Mucosa of descending colon (tissue), 3 donors: ENCODE measurements at regions not wholly inside any gene's neighbourhood (a gene's known extent, or its start where the extent isn't known, plus 50 kb on each side); places are given as distances from the start of the nearest gene placed in this dataset.

Source experiments
- ATAC-seq: fragments of 200-7000 bp; cut with Tn5 transposase; one replicate; pipeline ENCODE4 v1.9.1; 2020; ENCODE audit warnings: mild to moderate bottlenecking, moderate library complexity
- DNase-seq, 3 donors: peaks; one replicate each; pipeline ENCODE4 v3.0.0-alpha.2; 2020
- H3K36me3 ChIP-seq: fragments of 200-600 bp; one replicate; pipeline ENCODE4 v1.8.0; 2021; ENCODE audit warnings: low read depth, mild to moderate bottlenecking
- H3K4me1 ChIP-seq: fragments of 200-600 bp; one replicate; pipeline ENCODE4 v1.8.0; 2021; ENCODE audit warnings: low read depth, mild to moderate bottlenecking
- H3K4me3 ChIP-seq: fragments of 200-600 bp; one replicate; pipeline ENCODE4 v1.8.0; 2021; ENCODE audit warnings: mild to moderate bottlenecking
- H3K9me3 ChIP-seq: fragments of 200-600 bp; one replicate; pipeline ENCODE4 v1.8.0; 2021; ENCODE audit warnings: mild to moderate bottlenecking
- intact Hi-C, 2 donors: fragments of 100-400 bp; cut with DNase I in 1 of 2; cut with micrococcal nuclease in 1 of 2; formaldehyde crosslinking; loops; one replicate each; pipeline versions ENCODE4 v1.11.0 to v1.11.1; 2022; cut with DNase I, micrococcal nuclease
- TF ChIP-seq, protein P1 (sequence below): fragments of 200-600 bp; IDR thresholded peaks from one replicate; pipeline ENCODE4 v1.8.0; 2022; ENCODE audit warnings: antibody characterized with exemption, mild to moderate bottlenecking
- donor health status: DM: no; HTN: no; CAD: no; lungs with moderate emphysema.
- donor health status: DM: no; HTN: no; CAD: no.
- donor health status: DM: no; HTN: yes; CAD: no.

DNA sequence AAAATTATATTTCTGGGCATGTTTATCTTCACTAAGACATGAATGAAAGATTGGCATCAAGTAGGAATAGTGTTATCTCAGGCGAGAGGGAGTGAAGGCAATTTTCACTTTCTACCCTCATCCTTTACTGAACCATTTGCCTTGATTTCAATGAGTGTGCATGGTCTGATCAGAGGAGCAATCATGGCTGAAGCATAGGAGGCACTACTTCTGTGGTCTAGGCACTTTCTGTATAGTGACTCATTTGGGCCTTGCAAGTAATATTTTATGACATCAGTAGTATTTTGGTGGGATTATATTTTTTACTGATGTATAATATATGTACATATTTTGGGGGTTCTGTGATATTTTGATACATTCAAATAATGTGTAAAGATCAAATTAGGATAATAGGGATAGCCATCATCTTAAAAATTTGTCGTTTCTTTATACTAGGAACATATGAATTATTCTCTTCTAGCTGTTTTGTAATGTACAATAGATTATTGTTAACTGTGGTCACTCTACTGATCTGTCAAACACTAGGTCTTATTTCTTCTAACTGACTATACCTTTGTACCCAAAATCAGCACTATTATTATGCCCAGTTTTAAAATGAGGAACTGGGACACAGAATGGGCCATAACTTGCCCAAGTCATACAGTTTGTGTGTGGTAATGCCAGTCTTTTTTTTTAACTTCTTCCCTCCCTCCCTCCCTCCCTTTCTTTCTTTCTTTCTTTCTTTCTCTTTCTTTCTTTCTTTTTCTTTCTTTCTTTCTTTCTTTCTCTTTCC lies 101.9 kb downstream of the RAB11FIP2 start:
- TF ChIP-seq, protein P1, sequence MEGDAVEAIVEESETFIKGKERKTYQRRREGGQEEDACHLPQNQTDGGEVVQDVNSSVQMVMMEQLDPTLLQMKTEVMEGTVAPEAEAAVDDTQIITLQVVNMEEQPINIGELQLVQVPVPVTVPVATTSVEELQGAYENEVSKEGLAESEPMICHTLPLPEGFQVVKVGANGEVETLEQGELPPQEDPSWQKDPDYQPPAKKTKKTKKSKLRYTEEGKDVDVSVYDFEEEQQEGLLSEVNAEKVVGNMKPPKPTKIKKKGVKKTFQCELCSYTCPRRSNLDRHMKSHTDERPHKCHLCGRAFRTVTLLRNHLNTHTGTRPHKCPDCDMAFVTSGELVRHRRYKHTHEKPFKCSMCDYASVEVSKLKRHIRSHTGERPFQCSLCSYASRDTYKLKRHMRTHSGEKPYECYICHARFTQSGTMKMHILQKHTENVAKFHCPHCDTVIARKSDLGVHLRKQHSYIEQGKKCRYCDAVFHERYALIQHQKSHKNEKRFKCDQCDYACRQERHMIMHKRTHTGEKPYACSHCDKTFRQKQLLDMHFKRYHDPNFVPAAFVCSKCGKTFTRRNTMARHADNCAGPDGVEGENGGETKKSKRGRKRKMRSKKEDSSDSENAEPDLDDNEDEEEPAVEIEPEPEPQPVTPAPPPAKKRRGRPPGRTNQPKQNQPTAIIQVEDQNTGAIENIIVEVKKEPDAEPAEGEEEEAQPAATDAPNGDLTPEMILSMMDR = no peak

DNA sequence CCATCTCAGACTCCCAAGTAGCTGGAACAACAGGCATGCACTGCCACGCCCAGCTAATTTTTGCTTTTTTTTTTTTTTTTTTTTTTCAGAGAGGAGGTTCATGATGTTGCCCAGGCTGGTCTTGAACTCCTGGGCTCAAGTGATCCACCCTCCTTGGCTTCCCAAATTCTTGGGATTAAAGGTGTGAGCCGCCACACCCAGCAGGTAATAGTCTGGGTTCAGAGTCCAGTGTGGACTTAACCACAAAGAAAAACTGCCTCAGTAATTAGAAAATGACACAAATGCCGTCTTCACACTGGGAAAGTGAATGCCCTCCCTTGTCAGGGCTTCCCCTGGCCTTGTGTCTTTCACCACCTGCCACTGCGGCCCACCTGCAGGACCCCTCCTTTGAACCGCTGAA lies 101.1 kb downstream of the RAB11FIP2 start:
- Histone ChIP-seq H3K9me3 (no peaks in the 10 kb centered on the region), H3K4me3 (no peak overlapping the region), H3K36me3 (no peaks in the 10 kb centered on the region), H3K4me1 (no peaks in the 10 kb centered on the region)
- TF ChIP-seq, protein P1 = no peak
- intact Hi-C loops = no loop called here
- DNase-seq (peak in 2 of 3 donors; percentile 13 to 32), ATAC-seq (peak; percentile 46)

More for the DNA sequence above, 101.9 kb downstream of the RAB11FIP2 start:
- intact Hi-C loops = no loop called here
- Histone ChIP-seq H3K36me3 (no peaks in the 10 kb centered on the region), H3K4me3 (no peak overlapping the region), H3K9me3 (no peaks in the 10 kb centered on the region), H3K4me1 (no peaks in the 10 kb centered on the region)
- ATAC-seq = no peak
- DNase-seq = no peak

DNA sequence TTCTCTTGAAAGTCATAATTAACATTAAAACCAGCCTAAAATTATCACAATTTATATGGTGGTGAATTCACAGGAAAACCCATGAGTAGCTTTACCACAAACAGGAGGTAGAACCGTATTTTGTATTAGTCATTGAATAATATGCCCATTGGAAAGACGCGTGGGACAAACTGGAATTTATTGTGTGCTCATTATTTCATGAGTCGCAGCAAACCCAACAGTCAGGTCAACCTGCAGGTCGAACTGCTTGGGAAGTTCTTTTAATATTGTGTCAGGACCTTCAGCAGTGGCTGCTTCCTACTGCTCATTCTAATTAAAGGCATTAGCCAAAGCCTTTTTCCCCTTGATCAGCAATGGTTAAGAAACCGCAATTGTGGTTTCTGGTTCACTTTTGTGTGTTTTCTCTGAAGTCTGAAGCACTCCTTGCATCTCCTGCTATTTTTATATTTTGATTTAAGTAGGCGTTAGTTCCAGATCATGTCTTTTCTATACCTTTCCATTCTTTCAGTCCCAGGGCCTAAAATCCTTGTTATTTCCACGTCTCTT lies 100.1 kb downstream of the RAB11FIP2 start:
- H3K36me3 ChIP-seq = no peaks in the 10 kb centered on the region
- DNase-seq (no peak), ATAC-seq (no peak)
- H3K9me3 ChIP-seq = no peaks in the 10 kb centered on the region
- intact Hi-C loops = no loop called here
- H3K4me1 ChIP-seq = no peaks in the 10 kb centered on the region
- TF ChIP-seq, protein P1 = no peak
- H3K4me3 ChIP-seq = no peak overlapping the region

DNA sequence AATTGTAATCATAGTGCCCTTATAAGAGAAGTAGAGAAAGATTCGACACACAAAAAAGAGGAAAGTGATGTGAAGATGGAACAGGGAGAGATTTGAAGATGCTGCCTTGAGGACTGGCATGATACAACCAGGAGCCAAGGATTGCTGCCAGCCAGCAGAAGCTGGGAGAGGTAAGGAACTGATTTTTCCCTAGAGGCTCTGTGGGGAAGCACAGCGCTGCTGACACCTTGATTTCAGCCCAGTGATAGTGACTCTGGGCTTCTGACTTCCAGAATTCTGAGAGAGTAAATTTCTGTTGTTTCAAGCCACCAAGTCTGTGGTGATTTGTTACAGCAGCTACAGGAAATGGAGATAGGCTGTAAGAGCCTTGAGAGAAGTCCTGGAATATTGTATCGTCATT lies 98.2 kb downstream of the RAB11FIP2 start:
- intact Hi-C loops = no loop called here
- Histone ChIP-seq H3K4me1 (no peaks in the 10 kb centered on the region), H3K9me3 (no peaks in the 10 kb centered on the region), H3K36me3 (no peaks in the 10 kb centered on the region), H3K4me3 (no peak overlapping the region)
- TF ChIP-seq, protein P1 = no peak
- ATAC-seq (no peak), DNase-seq (no peak)

DNA sequence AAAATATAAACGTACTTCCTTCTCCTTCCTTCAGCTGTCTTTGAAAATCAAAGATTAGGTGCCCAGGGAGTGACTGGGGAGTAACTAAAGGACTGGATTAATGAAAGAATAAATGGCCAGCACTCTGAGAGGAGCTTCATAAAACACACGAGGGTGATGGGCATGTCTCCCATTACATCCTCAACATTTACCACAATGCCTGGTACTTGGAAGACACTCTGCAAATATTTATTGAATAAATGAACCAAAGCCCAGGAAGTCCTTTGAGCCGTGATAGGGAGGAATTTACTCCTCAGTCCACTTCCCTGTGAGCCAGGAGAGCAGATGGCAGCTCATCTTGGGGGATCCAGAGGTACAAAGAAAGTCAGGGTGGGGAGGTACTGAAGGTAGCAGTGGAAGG lies 96.3 kb downstream of the RAB11FIP2 start:
- intact Hi-C loops = no loop called here
- no peak for ATAC-seq
- H3K4me1 ChIP-seq = no peaks in the 10 kb centered on the region
- DNase-seq = no peak
- H3K4me3 ChIP-seq = no peak overlapping the region
- no peaks in the 10 kb centered on the region for H3K36me3 ChIP-seq
- no peaks in the 10 kb centered on the region for H3K9me3 ChIP-seq
- TF ChIP-seq, protein P1 = no peak
